ENCODE measurements at regions not wholly inside any gene's neighbourhood (a gene's known extent, or its start where the extent isn't known, plus 50 kb on each side); places are given as distances from the start of the nearest gene placed in this dataset.
"Not testable (repeated sequence)": the region's sequence is repeated elsewhere in the genome, so short reads cannot be mapped to it uniquely, and the experiment has no call there.

GRCh38 chr7:80298201-80298600 lies 163.6 kb downstream of the GNAI1 start:
- no peak for TF ChIP-seq CTCF (IDR thresholded peaks at IDR 0.05)
- H2AFZ ChIP-seq, result no peak overlapping the region
- no peaks in the 10 kb centered on the region for H3K27me3 ChIP-seq (ENCODE audit: control insufficient read depth, insufficient read depth, low read length)
- no peak overlapping the region for H3K9ac ChIP-seq
- no peak overlapping the region for H3K4me3 ChIP-seq (ENCODE audit: low read depth, low read length)
- H3K27ac ChIP-seq, result no peak overlapping the region
- H3K4me1 ChIP-seq, result no peaks in the 10 kb centered on the region
- H3K36me3 ChIP-seq (ENCODE audit: control insufficient read depth, insufficient read depth, low read length), result no peaks in the 10 kb centered on the region
- H3K4me2 ChIP-seq (ENCODE audit: low read length), result no peak overlapping the region
- H3K79me2 ChIP-seq, result no peaks in the 10 kb centered on the region
- peaks cover 8% of the 10 kb centered on the region for H3K9me3 ChIP-seq (ENCODE audit: control insufficient read depth, low read length)

- no peak overlapping the region for H3K9ac ChIP-seq
- H2AFZ ChIP-seq, result no peak overlapping the region
- no peaks in the 10 kb centered on the region for H3K27me3 ChIP-seq (ENCODE audit: control insufficient read depth, insufficient read depth, low read length)
- H3K27ac ChIP-seq, result no peak overlapping the region
- H3K4me1 ChIP-seq, result no peaks in the 10 kb centered on the region
- H3K79me2 ChIP-seq, result no peaks in the 10 kb centered on the region
- no peak overlapping the region for H3K4me3 ChIP-seq (ENCODE audit: low read depth, low read length)
- H3K9me3 ChIP-seq (ENCODE audit: control insufficient read depth, low read length), result peaks cover 8% of the 10 kb centered on the region
- no peak for TF ChIP-seq CTCF (IDR thresholded peaks at IDR 0.05)
- no peak overlapping the region for H3K4me2 ChIP-seq (ENCODE audit: low read length)
- H3K36me3 ChIP-seq (ENCODE audit: control insufficient read depth, insufficient read depth, low read length), result no peaks in the 10 kb centered on the region
Observed at GRCh38 chr7:80294346-80294745, 159.7 kb downstream of the GNAI1 start.

- not testable (repeated sequence) for H3K4me1 ChIP-seq; H3K4me2 ChIP-seq (ENCODE audit: low read length); H3K9ac ChIP-seq; H2AFZ ChIP-seq; H3K79me2 ChIP-seq; H3K27ac ChIP-seq; H3K4me3 ChIP-seq (ENCODE audit: low read depth, low read length); H3K36me3 ChIP-seq (ENCODE audit: control insufficient read depth, insufficient read depth, low read length); H3K27me3 ChIP-seq (ENCODE audit: control insufficient read depth, insufficient read depth, low read length); H3K9me3 ChIP-seq (ENCODE audit: control insufficient read depth, low read length)
Observed at GRCh38 chr7:80292634-80293033, 158.0 kb downstream of the GNAI1 start.

- no peaks in the 10 kb centered on the region for H3K9me3 ChIP-seq (ENCODE audit: control insufficient read depth, low read length)
- H3K27ac ChIP-seq, result no peak overlapping the region
- H3K4me3 ChIP-seq (ENCODE audit: low read depth, low read length), result no peak overlapping the region
- no peaks in the 10 kb centered on the region for H3K79me2 ChIP-seq
- no peak overlapping the region for H3K4me2 ChIP-seq (ENCODE audit: low read length)
- H3K27me3 ChIP-seq (ENCODE audit: control insufficient read depth, insufficient read depth, low read length), result no peaks in the 10 kb centered on the region
- H3K36me3 ChIP-seq (ENCODE audit: control insufficient read depth, insufficient read depth, low read length), result no peaks in the 10 kb centered on the region
- TF ChIP-seq CTCF (IDR thresholded peaks at IDR 0.05), result peak; percentile 10
- H2AFZ ChIP-seq, result no peak overlapping the region
- H3K4me1 ChIP-seq, result no peaks in the 10 kb centered on the region
- no peak overlapping the region for H3K9ac ChIP-seq
Observed at GRCh38 chr7:80288175-80289122, 153.8 kb downstream of the GNAI1 start.

GRCh38 chr7:80287400-80288174 lies 153.0 kb downstream of the GNAI1 start:
- Histone ChIP-seq H3K4me1 (no peaks in the 10 kb centered on the region), H3K9ac (no peak overlapping the region), H3K9me3 (ENCODE audit: control insufficient read depth, low read length) (no peaks in the 10 kb centered on the region), H3K79me2 (no peaks in the 10 kb centered on the region), H3K27ac (no peak overlapping the region), H3K4me2 (ENCODE audit: low read length) (no peak overlapping the region), H3K27me3 (ENCODE audit: control insufficient read depth, insufficient read depth, low read length) (no peaks in the 10 kb centered on the region), H3K36me3 (ENCODE audit: control insufficient read depth, insufficient read depth, low read length) (no peaks in the 10 kb centered on the region), H2AFZ (no peak overlapping the region), H3K4me3 (ENCODE audit: low read depth, low read length) (no peak overlapping the region)
- no peak for TF ChIP-seq CTCF (IDR thresholded peaks at IDR 0.05)
